Left lung (tissue), 4 donors: ENCODE measurements at regions not wholly inside any gene's neighbourhood (a gene's known extent, or its start where the extent isn't known, plus 50 kb on each side); places are given as distances from the start of the nearest gene placed in this dataset.

Experiments used
- ATAC-seq: fragments of 200-7000 bp; cut with Tn5 transposase; one replicate; pipeline ENCODE4 v1.9.1; 2020; ENCODE audit warnings: moderate library complexity
- DNase-seq, 4 donors: peaks; one replicate each; pipeline ENCODE4 v3.0.0-alpha.2; 2013 to 2020
- H3K27ac ChIP-seq, 2 donors: fragments of 200-600 bp; sonication (generic) in 1 of 2; one replicate each; pipeline versions ENCODE4 v1.5.0 to v1.8.0; 2020 to 2021
- H3K27me3 ChIP-seq, 2 donors: fragments of 200-600 bp; sonication (generic) in 1 of 2; one replicate each; pipeline versions ENCODE4 v1.5.0 to v1.8.0; 2020 to 2021
- H3K36me3 ChIP-seq, 2 donors: fragments of 200-600 bp; sonication (generic) in 1 of 2; one replicate each; pipeline versions ENCODE4 v1.5.0 to v1.8.0; 2020 to 2021
- H3K4me1 ChIP-seq, 2 donors: fragments of 200-600 bp; one replicate each; pipeline ENCODE4 v1.8.0; 2021
- H3K4me3 ChIP-seq, 2 donors: fragments of 200-600 bp; sonication (generic) in 1 of 2; one replicate each; pipeline versions ENCODE4 v1.5.0 to v1.8.0; 2020 to 2021; ENCODE audit warnings: mild to moderate bottlenecking in 1 of 2
- H3K9me3 ChIP-seq, 2 donors: fragments of 200-600 bp; sonication (generic) in 1 of 2; one replicate each; pipeline versions ENCODE4 v1.5.0 to v1.8.0; 2020 to 2021
- intact Hi-C, 2 donors: fragments of 100-400 bp; cut with DNase I; formaldehyde crosslinking; loops; one replicate each; pipeline versions ENCODE4 v1.11.2 to v1.14.2; 2022
- TF ChIP-seq, protein P1 (sequence below), 2 donors: fragments of 200-600 bp; sonication (generic) in 1 of 2; IDR thresholded peaks; one replicate each; pipeline versions ENCODE4 v1.5.0 to v1.8.0; 2021; ENCODE audit warnings: antibody characterized with exemption in 2 of 2
- donor health status: DM: no; HTN: yes; CAD: no.
- donor health status: DM: no; HTN: no; CAD: no.

- no peak overlapping the region for H3K27ac ChIP-seq
- TF ChIP-seq, protein P1, sequence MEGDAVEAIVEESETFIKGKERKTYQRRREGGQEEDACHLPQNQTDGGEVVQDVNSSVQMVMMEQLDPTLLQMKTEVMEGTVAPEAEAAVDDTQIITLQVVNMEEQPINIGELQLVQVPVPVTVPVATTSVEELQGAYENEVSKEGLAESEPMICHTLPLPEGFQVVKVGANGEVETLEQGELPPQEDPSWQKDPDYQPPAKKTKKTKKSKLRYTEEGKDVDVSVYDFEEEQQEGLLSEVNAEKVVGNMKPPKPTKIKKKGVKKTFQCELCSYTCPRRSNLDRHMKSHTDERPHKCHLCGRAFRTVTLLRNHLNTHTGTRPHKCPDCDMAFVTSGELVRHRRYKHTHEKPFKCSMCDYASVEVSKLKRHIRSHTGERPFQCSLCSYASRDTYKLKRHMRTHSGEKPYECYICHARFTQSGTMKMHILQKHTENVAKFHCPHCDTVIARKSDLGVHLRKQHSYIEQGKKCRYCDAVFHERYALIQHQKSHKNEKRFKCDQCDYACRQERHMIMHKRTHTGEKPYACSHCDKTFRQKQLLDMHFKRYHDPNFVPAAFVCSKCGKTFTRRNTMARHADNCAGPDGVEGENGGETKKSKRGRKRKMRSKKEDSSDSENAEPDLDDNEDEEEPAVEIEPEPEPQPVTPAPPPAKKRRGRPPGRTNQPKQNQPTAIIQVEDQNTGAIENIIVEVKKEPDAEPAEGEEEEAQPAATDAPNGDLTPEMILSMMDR (IDR thresholded peaks at IDR 0.05) = no peak
- no peaks in the 10 kb centered on the region for H3K4me1 ChIP-seq
- no peak overlapping the region for H3K4me3 ChIP-seq
- intact Hi-C loops = no loop called here
- H3K36me3 ChIP-seq = no peaks in the 10 kb centered on the region
- no peak for ATAC-seq
- peaks cover 0 to 9% of the 10 kb centered on the region in 2 donors for H3K9me3 ChIP-seq
- DNase-seq = peak in 1 of 4 donors; percentile 60
- H3K27me3 ChIP-seq = no peaks in the 10 kb centered on the region
These were observed 452.4 kb upstream of the LRFN5 start for GRCh38 chr14:41154143-41154807.

GRCh38 chr14:41146391-41146790 lies 460.3 kb upstream of the LRFN5 start:
- H3K4me1 ChIP-seq = no peaks in the 10 kb centered on the region
- no peak overlapping the region for H3K4me3 ChIP-seq
- TF ChIP-seq, protein P1 (IDR thresholded peaks at IDR 0.05) = no peak
- peaks cover 0 to 5% of the 10 kb centered on the region in 2 donors for H3K9me3 ChIP-seq
- no peak for DNase-seq
- H3K27ac ChIP-seq = no peak overlapping the region
- ATAC-seq = no peak
- no peaks in the 10 kb centered on the region for H3K27me3 ChIP-seq
- intact Hi-C loops = no loop called here
- H3K36me3 ChIP-seq = no peaks in the 10 kb centered on the region

GRCh38 chr14:41144370-41144769 lies 462.3 kb upstream of the LRFN5 start:
- no peaks in the 10 kb centered on the region for H3K4me1 ChIP-seq
- no peak overlapping the region for H3K4me3 ChIP-seq
- peaks cover 0 to 5% of the 10 kb centered on the region in 2 donors for H3K9me3 ChIP-seq
- no peak overlapping the region for H3K27ac ChIP-seq
- DNase-seq (peak in 1 of 4 donors; percentile 57), ATAC-seq (no peak)
- intact Hi-C loops = no loop called here
- H3K36me3 ChIP-seq = no peaks in the 10 kb centered on the region
- H3K27me3 ChIP-seq = no peaks in the 10 kb centered on the region
- TF ChIP-seq, protein P1 (IDR thresholded peaks at IDR 0.05) = no peak

- Histone ChIP-seq H3K9me3 (no peaks in the 10 kb centered on the region), H3K27me3 (no peaks in the 10 kb centered on the region), H3K4me1 (no peaks in the 10 kb centered on the region), H3K36me3 (no peaks in the 10 kb centered on the region), H3K4me3 (no peak overlapping the region), H3K27ac (no peak overlapping the region)
- no peak for ATAC-seq
- TF ChIP-seq, protein P1 (IDR thresholded peaks at IDR 0.05) = no peak
- DNase-seq = no peak
- intact Hi-C loops = loop anchor here in 1 of 2 donors (5.0 kb wide), 1 partner anchor 65 kb away; no protein-coding TSS in a partner anchor
These were observed 468.9 kb upstream of the LRFN5 start for GRCh38 chr14:41137741-41138140.

DNA sequence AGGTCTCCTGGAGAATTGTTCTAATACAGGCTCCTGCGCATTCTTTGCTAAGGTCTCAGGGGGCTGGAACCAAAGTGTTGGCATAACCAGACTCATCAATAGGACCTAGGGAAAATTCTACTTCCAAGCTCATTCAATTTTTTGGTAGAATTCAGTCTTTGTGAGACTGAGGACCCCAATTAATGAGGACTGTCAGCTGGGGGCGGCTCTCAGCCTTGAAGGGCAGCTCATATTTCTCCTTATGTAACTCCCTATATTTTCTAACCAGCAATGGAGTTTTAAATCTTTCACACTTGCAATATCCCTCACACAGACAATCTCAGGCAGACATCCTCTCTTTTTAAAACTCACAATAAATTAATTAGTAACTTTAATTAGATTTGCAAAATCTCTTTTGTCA lies 476.4 kb upstream of the LRFN5 start:
- H3K27me3 ChIP-seq = no peaks in the 10 kb centered on the region
- H3K27ac ChIP-seq = no peak overlapping the region
- TF ChIP-seq, protein P1 (IDR thresholded peaks at IDR 0.05) = no peak
- ATAC-seq (no peak), DNase-seq (no peak)
- no peaks in the 10 kb centered on the region for H3K36me3 ChIP-seq
- no peaks in the 10 kb centered on the region for H3K4me1 ChIP-seq
- peaks cover 0 to 4% of the 10 kb centered on the region in 2 donors for H3K9me3 ChIP-seq
- H3K4me3 ChIP-seq = no peak overlapping the region
- intact Hi-C loops = no loop called here
